SK-N-SH (cell line): ENCODE measurements at regions not wholly inside any gene's neighbourhood (a gene's known extent, or its start where the extent isn't known, plus 50 kb on each side); places are given as distances from the start of the nearest gene placed in this dataset.

Experiments
- GATA2 ChIP-seq: sonication (generic); formaldehyde crosslinking; IDR thresholded peaks from 2 replicates; pipeline ENCODE4 v1.5.0; 2020; ENCODE audit warnings: mild to moderate bottlenecking, missing genetic modification reagents
- NRF1 ChIP-seq: IDR thresholded peaks from 2 replicates; pipeline ENCODE4 v1.6.1; 2012; ENCODE audit warnings: low read depth, mild to moderate bottlenecking, low read length
- POLR2AphosphoS5 ChIP-seq: IDR thresholded peaks from 2 replicates; pipeline ENCODE4 v1.6.1; 2012; ENCODE audit warnings: low read depth, low read length
- SIN3A ChIP-seq: IDR thresholded peaks from 2 replicates; pipeline ENCODE4 v1.6.1; 2012; ENCODE audit warnings: low read depth, mild to moderate bottlenecking, low read length, moderate library complexity, borderline replicate concordance
- TCF12 ChIP-seq: IDR thresholded peaks from 2 replicates; pipeline ENCODE4 v1.4.0; 2012
- USF2 ChIP-seq: fragments of 150-350 bp; IDR thresholded peaks from 2 replicates; pipeline ENCODE4 v1.6.1; 2017; ENCODE audit warnings: antibody characterized with exemption, low read length, low read depth, borderline replicate concordance
- TF ChIP-seq, protein P1 (sequence below): IDR thresholded peaks from 2 replicates; pipeline ENCODE4; 2012
- TF ChIP-seq, protein P2 (sequence below): fragments of 200-600 bp; sonication (generic); IDR thresholded peaks from 2 replicates; pipeline ENCODE4 v1.6.1; 2017; ENCODE audit warnings: antibody characterized with exemption, mild to moderate bottlenecking, moderate library complexity
- TF ChIP-seq, protein P3 (sequence below): IDR thresholded peaks from 2 replicates; pipeline ENCODE4 v1.6.1; 2012; ENCODE audit warnings: mild to moderate bottlenecking, low read depth, low read length, moderate library complexity

- TF ChIP-seq, protein P1, sequence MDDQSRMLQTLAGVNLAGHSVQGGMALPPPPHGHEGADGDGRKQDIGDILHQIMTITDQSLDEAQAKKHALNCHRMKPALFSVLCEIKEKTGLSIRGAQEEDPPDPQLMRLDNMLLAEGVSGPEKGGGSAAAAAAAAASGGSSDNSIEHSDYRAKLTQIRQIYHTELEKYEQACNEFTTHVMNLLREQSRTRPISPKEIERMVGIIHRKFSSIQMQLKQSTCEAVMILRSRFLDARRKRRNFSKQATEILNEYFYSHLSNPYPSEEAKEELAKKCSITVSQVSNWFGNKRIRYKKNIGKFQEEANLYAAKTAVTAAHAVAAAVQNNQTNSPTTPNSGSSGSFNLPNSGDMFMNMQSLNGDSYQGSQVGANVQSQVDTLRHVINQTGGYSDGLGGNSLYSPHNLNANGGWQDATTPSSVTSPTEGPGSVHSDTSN = no peak
- TF ChIP-seq GATA2 (CRISPR knock-in tag) (no peak), POLR2AphosphoS5 (no peak), USF2 (no peak), SIN3A (no peak), TCF12 (no peak), NRF1 (no peak)
- TF ChIP-seq, protein P2, sequence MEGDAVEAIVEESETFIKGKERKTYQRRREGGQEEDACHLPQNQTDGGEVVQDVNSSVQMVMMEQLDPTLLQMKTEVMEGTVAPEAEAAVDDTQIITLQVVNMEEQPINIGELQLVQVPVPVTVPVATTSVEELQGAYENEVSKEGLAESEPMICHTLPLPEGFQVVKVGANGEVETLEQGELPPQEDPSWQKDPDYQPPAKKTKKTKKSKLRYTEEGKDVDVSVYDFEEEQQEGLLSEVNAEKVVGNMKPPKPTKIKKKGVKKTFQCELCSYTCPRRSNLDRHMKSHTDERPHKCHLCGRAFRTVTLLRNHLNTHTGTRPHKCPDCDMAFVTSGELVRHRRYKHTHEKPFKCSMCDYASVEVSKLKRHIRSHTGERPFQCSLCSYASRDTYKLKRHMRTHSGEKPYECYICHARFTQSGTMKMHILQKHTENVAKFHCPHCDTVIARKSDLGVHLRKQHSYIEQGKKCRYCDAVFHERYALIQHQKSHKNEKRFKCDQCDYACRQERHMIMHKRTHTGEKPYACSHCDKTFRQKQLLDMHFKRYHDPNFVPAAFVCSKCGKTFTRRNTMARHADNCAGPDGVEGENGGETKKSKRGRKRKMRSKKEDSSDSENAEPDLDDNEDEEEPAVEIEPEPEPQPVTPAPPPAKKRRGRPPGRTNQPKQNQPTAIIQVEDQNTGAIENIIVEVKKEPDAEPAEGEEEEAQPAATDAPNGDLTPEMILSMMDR = no peak
- TF ChIP-seq, protein P3, sequence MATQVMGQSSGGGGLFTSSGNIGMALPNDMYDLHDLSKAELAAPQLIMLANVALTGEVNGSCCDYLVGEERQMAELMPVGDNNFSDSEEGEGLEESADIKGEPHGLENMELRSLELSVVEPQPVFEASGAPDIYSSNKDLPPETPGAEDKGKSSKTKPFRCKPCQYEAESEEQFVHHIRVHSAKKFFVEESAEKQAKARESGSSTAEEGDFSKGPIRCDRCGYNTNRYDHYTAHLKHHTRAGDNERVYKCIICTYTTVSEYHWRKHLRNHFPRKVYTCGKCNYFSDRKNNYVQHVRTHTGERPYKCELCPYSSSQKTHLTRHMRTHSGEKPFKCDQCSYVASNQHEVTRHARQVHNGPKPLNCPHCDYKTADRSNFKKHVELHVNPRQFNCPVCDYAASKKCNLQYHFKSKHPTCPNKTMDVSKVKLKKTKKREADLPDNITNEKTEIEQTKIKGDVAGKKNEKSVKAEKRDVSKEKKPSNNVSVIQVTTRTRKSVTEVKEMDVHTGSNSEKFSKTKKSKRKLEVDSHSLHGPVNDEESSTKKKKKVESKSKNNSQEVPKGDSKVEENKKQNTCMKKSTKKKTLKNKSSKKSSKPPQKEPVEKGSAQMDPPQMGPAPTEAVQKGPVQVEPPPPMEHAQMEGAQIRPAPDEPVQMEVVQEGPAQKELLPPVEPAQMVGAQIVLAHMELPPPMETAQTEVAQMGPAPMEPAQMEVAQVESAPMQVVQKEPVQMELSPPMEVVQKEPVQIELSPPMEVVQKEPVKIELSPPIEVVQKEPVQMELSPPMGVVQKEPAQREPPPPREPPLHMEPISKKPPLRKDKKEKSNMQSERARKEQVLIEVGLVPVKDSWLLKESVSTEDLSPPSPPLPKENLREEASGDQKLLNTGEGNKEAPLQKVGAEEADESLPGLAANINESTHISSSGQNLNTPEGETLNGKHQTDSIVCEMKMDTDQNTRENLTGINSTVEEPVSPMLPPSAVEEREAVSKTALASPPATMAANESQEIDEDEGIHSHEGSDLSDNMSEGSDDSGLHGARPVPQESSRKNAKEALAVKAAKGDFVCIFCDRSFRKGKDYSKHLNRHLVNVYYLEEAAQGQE = no peak
Observed at GRCh38 chr7:70925411-70926115, 206.4 kb upstream of the GALNT17 start.
